ENCODE measurements at regions not wholly inside any gene's neighbourhood (a gene's known extent, or its start where the extent isn't known, plus 50 kb on each side); places are given as distances from the start of the nearest gene placed in this dataset.

DNA sequence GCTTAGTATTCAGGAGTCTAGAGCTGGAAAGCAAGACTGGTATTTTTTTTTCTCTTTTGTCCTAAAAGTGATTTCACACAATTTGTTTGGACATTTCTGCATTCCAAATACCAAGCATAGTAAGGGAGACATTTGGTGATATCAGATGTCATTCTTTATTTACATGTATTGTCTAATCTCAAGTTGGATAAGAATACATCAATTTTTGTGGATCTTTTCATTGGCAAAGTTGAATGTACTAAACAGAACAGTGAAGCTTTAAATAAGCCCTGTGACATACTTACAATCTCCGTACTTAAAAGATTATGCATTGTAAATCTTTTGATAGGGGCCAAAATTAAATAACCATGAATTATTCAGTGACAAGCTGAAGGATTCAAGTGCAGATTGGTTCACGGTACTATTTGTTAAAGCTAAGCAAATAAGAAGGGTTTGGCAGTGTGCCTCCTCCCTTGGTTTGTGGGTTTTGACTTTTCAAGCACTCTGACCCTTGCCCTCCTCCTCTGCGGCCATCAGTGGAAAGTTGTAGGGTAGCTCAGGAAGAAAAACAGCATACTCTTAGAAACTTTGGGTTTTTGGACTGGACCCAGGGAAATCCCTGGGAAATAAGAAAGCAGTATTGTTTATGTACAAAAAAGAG, 663.7 kb downstream of the ADGRL2 start:
- no peak overlapping the region for H3K27ac Mint-ChIP-seq (ENCODE audit: unreplicated experiment)
- no TSS peak for BruUV-seq (replicated peaks)
- H3K27me3 Mint-ChIP-seq (ENCODE audit: unreplicated experiment): no peaks in the 10 kb centered on the region
- intact Hi-C loops (cut with micrococcal nuclease; ENCODE audit: unreplicated experiment): loop anchor here (5.0 kb wide), 1 partner anchor 802 kb away; no protein-coding TSS in a partner anchor
- no peak overlapping the region for H3K4me3 Mint-ChIP-seq (ENCODE audit: low read depth, unreplicated experiment)
- TF ChIP-seq CTCF (IDR thresholded peaks at IDR 0.05; ENCODE audit: unreplicated experiment): no peak
- CTCF ChIA-PET: no interaction called here
- peak; percentile 1 for DNase-seq
- H3K9me3 Mint-ChIP-seq (ENCODE audit: low read depth, unreplicated experiment): peaks cover 4% of the 10 kb centered on the region
- no peaks in the 10 kb centered on the region for H3K4me1 Mint-ChIP-seq (ENCODE audit: low read depth, unreplicated experiment)
- no peaks in the 10 kb centered on the region for H3K36me3 Mint-ChIP-seq (ENCODE audit: insufficient read depth, unreplicated experiment)

DNA sequence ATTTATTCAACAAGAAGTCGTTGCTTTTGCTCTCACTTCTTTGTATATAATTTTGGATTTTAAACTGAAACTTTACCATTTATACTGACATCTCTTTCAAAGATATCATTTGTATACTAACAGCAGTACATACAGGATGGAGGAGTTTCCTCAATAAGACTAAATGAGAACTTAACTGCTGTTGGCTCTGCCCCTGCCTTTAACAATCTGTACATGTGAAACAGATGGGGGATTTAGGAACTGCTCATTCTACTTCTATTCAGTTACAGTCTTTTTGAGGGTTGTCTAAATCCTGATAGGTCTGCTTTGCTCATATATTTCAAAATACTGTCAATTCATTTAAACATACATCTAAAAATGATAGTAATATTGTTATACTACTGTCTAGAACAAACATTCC, 663.2 kb downstream of the ADGRL2 start:
- no peaks in the 10 kb centered on the region for H3K4me1 Mint-ChIP-seq (ENCODE audit: low read depth, unreplicated experiment)
- H3K27ac Mint-ChIP-seq (ENCODE audit: unreplicated experiment): no peak overlapping the region
- no peak overlapping the region for H3K4me3 Mint-ChIP-seq (ENCODE audit: low read depth, unreplicated experiment)
- DNase-seq: no peak
- no peaks in the 10 kb centered on the region for H3K27me3 Mint-ChIP-seq (ENCODE audit: unreplicated experiment)
- no TSS peak for BruUV-seq (replicated peaks)
- H3K36me3 Mint-ChIP-seq (ENCODE audit: insufficient read depth, unreplicated experiment): no peaks in the 10 kb centered on the region
- CTCF ChIA-PET: no interaction called here
- H3K9me3 Mint-ChIP-seq (ENCODE audit: low read depth, unreplicated experiment): peaks cover 4% of the 10 kb centered on the region
- TF ChIP-seq CTCF (IDR thresholded peaks at IDR 0.05; ENCODE audit: unreplicated experiment): no peak
- intact Hi-C loops (cut with micrococcal nuclease; ENCODE audit: unreplicated experiment): no loop called here

GRCh38 chr1:82462366-82462765, 661.6 kb downstream of the ADGRL2 start:
- CTCF ChIA-PET: no interaction called here
- BruUV-seq (replicated peaks): no TSS peak

GRCh38 chr1:82455342-82455741, 654.6 kb downstream of the ADGRL2 start:
- intact Hi-C loops (cut with micrococcal nuclease; ENCODE audit: unreplicated experiment): no loop called here
- no TSS peak for BruUV-seq (replicated peaks)
- CTCF ChIA-PET: no interaction called here
- H3K36me3 Mint-ChIP-seq (ENCODE audit: insufficient read depth, unreplicated experiment): no peaks in the 10 kb centered on the region
- H3K4me1 Mint-ChIP-seq (ENCODE audit: low read depth, unreplicated experiment): no peaks in the 10 kb centered on the region
- no peak overlapping the region for H3K27ac Mint-ChIP-seq (ENCODE audit: unreplicated experiment)
- TF ChIP-seq CTCF (IDR thresholded peaks at IDR 0.05; ENCODE audit: unreplicated experiment): no peak
- no peaks in the 10 kb centered on the region for H3K27me3 Mint-ChIP-seq (ENCODE audit: unreplicated experiment)
- no peak for DNase-seq
- no peak overlapping the region for H3K4me3 Mint-ChIP-seq (ENCODE audit: low read depth, unreplicated experiment)
- H3K9me3 Mint-ChIP-seq (ENCODE audit: low read depth, unreplicated experiment): peaks cover 11% of the 10 kb centered on the region

More at GRCh38 chr1:82462366-82462765, 661.6 kb downstream of the ADGRL2 start:
- no peaks in the 10 kb centered on the region for H3K36me3 Mint-ChIP-seq (ENCODE audit: insufficient read depth, unreplicated experiment)
- H3K4me1 Mint-ChIP-seq (ENCODE audit: low read depth, unreplicated experiment): no peaks in the 10 kb centered on the region
- no peak for TF ChIP-seq CTCF (IDR thresholded peaks at IDR 0.05; ENCODE audit: unreplicated experiment)
- no peak overlapping the region for H3K27ac Mint-ChIP-seq (ENCODE audit: unreplicated experiment)
- H3K27me3 Mint-ChIP-seq (ENCODE audit: unreplicated experiment): no peaks in the 10 kb centered on the region
- no peak overlapping the region for H3K4me3 Mint-ChIP-seq (ENCODE audit: low read depth, unreplicated experiment)
- H3K9me3 Mint-ChIP-seq (ENCODE audit: low read depth, unreplicated experiment): peaks cover 4% of the 10 kb centered on the region
- intact Hi-C loops (cut with micrococcal nuclease; ENCODE audit: unreplicated experiment): no loop called here
- DNase-seq: no peak
